K562 (cell line): ENCODE measurements at regions not wholly inside any gene's neighbourhood (a gene's known extent, or its start where the extent isn't known, plus 50 kb on each side); places are given as distances from the start of the nearest gene placed in this dataset.

Experiments
- ATAC-seq: fragments of 200-7000 bp; cut with Tn5 transposase; 3 replicates; pipeline ENCODE4 v1.9.1; 2020; ENCODE audit warnings: moderate library complexity
- BruUV-seq: library from RNA; stranded (reverse); fragments of 400-500 nt; replicated peaks from 2 replicates; lab custom pipeline; 2021; lab: Mats Ljungman, UMichigan
- CTCF ChIA-PET: fragments of 300-600 bp; formaldehyde crosslinking; extraction: SDS; loops from one replicate; lab custom pipeline; 2021; ENCODE audit warnings: low intra/inter-chr PET ratio; lab: Yijun Ruan, JAX
- POLR2A ChIA-PET: fragments of 300-600, 350-650 bp; sonication (Branson Sonifier 250); formaldehyde crosslinking; extraction: SDS; loops from one replicate; lab custom pipeline; 2021; ENCODE audit warnings: antibody characterized with exemption, inconsistent platforms; lab: Yijun Ruan, JAX
- DNase-seq, 4 experiments: peaks; one replicate each; pipeline versions ENCODE4 v3.0.0 to v3.0.0-alpha.2; 2011 to 2018; ENCODE audit warnings: low spot score in 3 of 4, mixed read lengths in 3 of 4; ENCODE audit errors: extremely low read depth in 1 of 4
- FAIRE-seq: peaks from 2 replicates; lab custom pipeline; 2011; peaks lifted over from hg19 to GRCh38; lab: Jason Lieb, UNC
- H2AFZ ChIP-seq: 2 replicates; pipeline ENCODE4 v1.6.0; 2011; ENCODE audit warnings: low read depth, low read length, control low read depth, inconsistent platforms
- H3K27ac ChIP-seq: fragments of 200-600 bp; 3 replicates; pipeline ENCODE4 v1.8.0; 2011; ENCODE audit warnings: low read depth, mild to moderate bottlenecking, control low read depth, inconsistent platforms, low read length, moderate library complexity, mixed read lengths; ENCODE audit errors: extremely low read depth
- H3K27me3 ChIP-seq, 2 experiments: fragments of 300-600 bp in 1 of 2; 2 replicates in 1 of 2; 3 replicates in 1 of 2; pipeline versions ENCODE4 v1.6.0 to v1.8.0; 2011; ENCODE audit warnings: inconsistent platforms in 2 of 2, low read length in 2 of 2, mild to moderate bottlenecking in 1 of 2, mixed read lengths in 1 of 2, moderate library complexity in 1 of 2; ENCODE audit not compliant: control insufficient read depth in 2 of 2, insufficient read depth in 2 of 2
- H3K36me3 ChIP-seq: fragments of 300-600 bp; 3 replicates; pipeline ENCODE4 v1.8.0; 2011; ENCODE audit warnings: mild to moderate bottlenecking, low read length, inconsistent platforms; ENCODE audit not compliant: control insufficient read depth, insufficient read depth
- H3K4me1 ChIP-seq, 2 experiments: fragments of 200-600 bp in 1 of 2; replicated peaks in 1 of 2; 2 replicates in 1 of 2; 3 replicates in 1 of 2; pipeline versions ENCODE4 v1.5.1 to v1.8.0; 2011; ENCODE audit warnings: inconsistent platforms in 2 of 2, low read length in 2 of 2, mild to moderate bottlenecking in 1 of 2, mixed read lengths in 1 of 2, moderate library complexity in 1 of 2; ENCODE audit not compliant: control insufficient read depth in 2 of 2, insufficient read depth in 2 of 2
- H3K4me2 ChIP-seq: 2 replicates; pipeline ENCODE4 v1.6.1; 2011; ENCODE audit warnings: low read length, control low read depth, inconsistent platforms, mixed read lengths; ENCODE audit not compliant: insufficient read depth
- H3K4me3 ChIP-seq: fragments of 200-600 bp; sonication (generic), shearing (Covaris generic); 2 replicates; pipeline ENCODE4 v1.5.1; 2016; ENCODE audit warnings: control low read depth, inconsistent platforms
- H3K79me2 ChIP-seq: fragments of 200-600 bp; 3 replicates; pipeline ENCODE4 v1.8.0; 2011; ENCODE audit warnings: low read length, inconsistent platforms; ENCODE audit not compliant: control insufficient read depth, insufficient read depth
- H3K9ac ChIP-seq, 2 experiments: 2 replicates each; pipeline versions ENCODE4 v1.6.0 to v1.6.1; 2011; ENCODE audit warnings: low read depth in 2 of 2, low read length in 2 of 2, control low read depth in 1 of 2, inconsistent platforms in 1 of 2, mild to moderate bottlenecking in 1 of 2, mixed read lengths in 1 of 2; ENCODE audit not compliant: insufficient read depth in 1 of 2
- H3K9me1 ChIP-seq: one replicate; pipeline ENCODE4 v1.6.0; 2011; ENCODE audit warnings: inconsistent platforms, mild to moderate bottlenecking, low read length, moderate library complexity; ENCODE audit not compliant: control insufficient read depth, insufficient read depth
- H3K9me3 ChIP-seq: replicated peaks from 2 replicates; pipeline ENCODE4 v1.5.1; 2011; ENCODE audit warnings: low read depth, low read length, inconsistent platforms; ENCODE audit not compliant: control insufficient read depth, insufficient read depth
- H4K20me1 ChIP-seq: replicated peaks from 2 replicates; pipeline ENCODE4 v1.6.1; 2011; ENCODE audit warnings: low read length, inconsistent platforms, mixed read lengths; ENCODE audit not compliant: control insufficient read depth, insufficient read depth
- CXXC5 ChIP-seq: fragments of 250-450 bp; sonication (Bioruptor Pico); IDR thresholded peaks from 2 replicates; pipeline ENCODE4 v1.8.0; 2022; ENCODE audit warnings: inconsistent platforms, mild to moderate bottlenecking, moderate library complexity
- E2F3 ChIP-seq: fragments of 250-450 bp; sonication (Bioruptor Pico); IDR thresholded peaks from 2 replicates; pipeline ENCODE4 v1.4.0; 2020; ENCODE audit warnings: mild to moderate bottlenecking
- EZH2 ChIP-seq: IDR thresholded peaks from 2 replicates; pipeline ENCODE4 v1.6.1; 2012; ENCODE audit warnings: low read depth, mild to moderate bottlenecking, inconsistent platforms, low read length, borderline replicate concordance
- GTF2F1 ChIP-seq: IDR thresholded peaks from 2 replicates; pipeline ENCODE4 v1.6.1; 2011; ENCODE audit warnings: low read depth, low read length, improper control_type of control experiment
- KAT2B ChIP-seq: IDR thresholded peaks from one replicate; pipeline ENCODE4 v1.6.1; 2012; ENCODE audit warnings: low read depth, mild to moderate bottlenecking, control low read depth, inconsistent platforms, low read length, moderate library complexity
- MECOM ChIP-seq: fragments of 250-450 bp; sonication (Bioruptor Pico); IDR thresholded peaks from 2 replicates; pipeline ENCODE4 v1.8.0; 2022; ENCODE audit warnings: inconsistent platforms
- RAD51 ChIP-seq: fragments of 450-650 bp; IDR thresholded peaks from 2 replicates; pipeline ENCODE4 v1.7.1; 2016; ENCODE audit warnings: low read depth, mild to moderate bottlenecking, borderline replicate concordance
- SMARCB1 ChIP-seq: IDR thresholded peaks from 2 replicates; pipeline ENCODE4 v1.6.1; 2011; ENCODE audit warnings: improper control_type of control experiment, low read depth; ENCODE audit not compliant: insufficient read length
- SMARCE1 ChIP-seq: fragments of 450-650 bp; IDR thresholded peaks from 2 replicates; pipeline ENCODE4 v1.7.1; 2016; ENCODE audit warnings: mild to moderate bottlenecking
- ZNF12 ChIP-seq: sonication (generic); formaldehyde crosslinking; IDR thresholded peaks from 2 replicates; pipeline ENCODE4 v1.4.0; 2020; ENCODE audit warnings: mild to moderate bottlenecking, missing genetic modification reagents
- WGBS: fragments of 100-300 bp; shearing (Covaris generic); methylation state at CpG from one replicate; pipeline ENCODE4 v1.1.6; 2016; ENCODE audit warnings: low coverage, mixed read lengths; ENCODE audit not compliant: insufficient coverage; ENCODE audit errors: missing lambda C conversion rate; 5-methylcytosine and 5-hydroxymethylcytosine counted together
- in situ Hi-C: fragments of 300-500 bp; cut with MboI; formaldehyde crosslinking; loops from 4 replicates; pipeline ENCODE4 v1.15.0; 2018; ENCODE audit warnings: inconsistent platforms, mixed read lengths
- intact Hi-C: fragments of 100-400 bp; cut with micrococcal nuclease; formaldehyde crosslinking; loops from 2 replicates; pipeline ENCODE4 v1.14.2; 2022
- TF ChIP-seq, protein P1 (sequence below): fragments of 250-450 bp; sonication (Bioruptor Pico); IDR thresholded peaks from 2 replicates; pipeline ENCODE4 v1.8.0; 2021; ENCODE audit warnings: borderline replicate concordance, mild to moderate bottlenecking, moderate library complexity; ENCODE audit not compliant: poor library complexity, severe bottlenecking
- TF ChIP-seq, protein P2 (sequence below): fragments of 450-650 bp; formaldehyde crosslinking; IDR thresholded peaks from 2 replicates; pipeline ENCODE4 v1.4.0; 2020; ENCODE audit warnings: mild to moderate bottlenecking, moderate library complexity

DNA sequence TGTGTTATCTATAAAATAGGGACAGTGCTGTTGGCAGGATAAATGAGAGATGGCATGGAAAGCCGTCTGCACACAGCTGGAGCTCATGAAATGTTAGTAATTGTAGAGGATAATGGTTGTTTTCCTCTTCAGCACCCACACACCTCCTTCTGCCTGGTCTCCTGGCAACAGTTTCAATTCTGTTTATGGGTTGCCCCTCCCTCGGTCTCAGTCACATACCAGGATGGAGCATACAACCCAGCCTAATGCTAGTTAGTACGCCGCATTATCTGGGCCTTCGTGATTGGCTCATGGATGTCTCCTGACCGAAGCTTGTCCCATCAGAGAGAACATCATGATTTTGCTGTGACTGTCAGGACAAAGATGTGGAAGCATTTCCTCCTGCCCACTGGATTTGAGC, 126.2 kb upstream of the WSCD1 start:
- CTCF ChIA-PET, result no interaction called here
- no TSS peak for BruUV-seq
- Histone ChIP-seq H3K9me1 (no peaks in the 10 kb centered on the region), H3K4me1 (peaks cover 0 to 7% of the 10 kb centered on the region in 2 experiments; a peak in 3 of 5 replicates), H3K9me3 (no peaks in the 10 kb centered on the region), H4K20me1 (no peaks in the 10 kb centered on the region)
- intact Hi-C loops (no loop called here), in situ Hi-C loops (no loop called here)
- POLR2A ChIA-PET, result interaction anchor here (0.6 kb wide), 1 partner anchor 34 kb away, joined by 3 read pairs; no protein-coding TSS in a partner anchor
- WGBS, result 0% methylated on average over 3 of the region's 6 CpGs
- FAIRE-seq, result no peak
- ATAC-seq, result no peak
- TF ChIP-seq, protein P1, sequence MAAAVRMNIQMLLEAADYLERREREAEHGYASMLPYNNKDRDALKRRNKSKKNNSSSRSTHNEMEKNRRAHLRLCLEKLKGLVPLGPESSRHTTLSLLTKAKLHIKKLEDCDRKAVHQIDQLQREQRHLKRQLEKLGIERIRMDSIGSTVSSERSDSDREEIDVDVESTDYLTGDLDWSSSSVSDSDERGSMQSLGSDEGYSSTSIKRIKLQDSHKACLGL (CRISPR knock-in tag), result no peak
- TF ChIP-seq RAD51 (no peak), SMARCB1 (no peak), CXXC5 (CRISPR knock-in tag) (no peak), EZH2 (no peak), GTF2F1 (no peak), ZNF12 (CRISPR knock-in tag) (no peak), KAT2B (no peak), SMARCE1 (no peak), MECOM (CRISPR knock-in tag) (no peak), E2F3 (CRISPR knock-in tag) (no peak)
- TF ChIP-seq, protein P2, sequence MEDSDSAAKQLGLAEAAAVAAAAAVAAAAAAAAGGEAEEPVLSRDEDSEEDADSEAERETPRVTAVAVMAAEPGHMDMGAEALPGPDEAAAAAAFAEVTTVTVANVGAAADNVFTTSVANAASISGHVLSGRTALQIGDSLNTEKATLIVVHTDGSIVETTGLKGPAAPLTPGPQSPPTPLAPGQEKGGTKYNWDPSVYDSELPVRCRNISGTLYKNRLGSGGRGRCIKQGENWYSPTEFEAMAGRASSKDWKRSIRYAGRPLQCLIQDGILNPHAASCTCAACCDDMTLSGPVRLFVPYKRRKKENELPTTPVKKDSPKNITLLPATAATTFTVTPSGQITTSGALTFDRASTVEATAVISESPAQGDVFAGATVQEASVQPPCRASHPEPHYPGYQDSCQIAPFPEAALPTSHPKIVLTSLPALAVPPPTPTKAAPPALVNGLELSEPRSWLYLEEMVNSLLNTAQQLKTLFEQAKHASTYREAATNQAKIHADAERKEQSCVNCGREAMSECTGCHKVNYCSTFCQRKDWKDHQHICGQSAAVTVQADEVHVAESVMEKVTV, result no peak
- TF ChIP-seq, all 486 proteins: peak for 0
- no peak for DNase-seq
- no peaks in the 10 kb centered on the region for H3K79me2 ChIP-seq
- no peaks in the 10 kb centered on the region for H3K36me3 ChIP-seq
- H3K4me2 ChIP-seq, result no peak overlapping the region
- no peak overlapping the region for H3K27ac ChIP-seq
- H2AFZ ChIP-seq, result no peak overlapping the region
- peaks cover 0 to 6% of the 10 kb centered on the region in 2 experiments; a peak in 2 of 5 replicates for H3K27me3 ChIP-seq
- H3K4me3 ChIP-seq, result no peak overlapping the region
- no peak overlapping the region for H3K9ac ChIP-seq
